ENCODE measurements at regions not wholly inside any gene's neighbourhood (a gene's known extent, or its start where the extent isn't known, plus 50 kb on each side); places are given as distances from the start of the nearest gene placed in this dataset.

- TF ChIP-seq CTCF (IDR thresholded peaks at IDR 0.05) (no peak), FOXJ3 (CRISPR knock-in tag; IDR thresholded peaks at IDR 0.05) (no peak), RXRA (IDR thresholded peaks at IDR 0.05; ENCODE audit: borderline replicate concordance, low read depth) (no peak), TCF12 (IDR thresholded peaks at IDR 0.05) (no peak), JUND (IDR thresholded peaks at IDR 0.05) (no peak), GABPA (IDR thresholded peaks at IDR 0.05; ENCODE audit: low read depth) (no peak), USF1 (IDR thresholded peaks at IDR 0.05; ENCODE audit: borderline replicate concordance, low read depth) (no peak), POLR2AphosphoS5 (IDR thresholded peaks at IDR 0.05; ENCODE audit: low read depth, low read length) (no peak), ELF1 (IDR thresholded peaks at IDR 0.05) (no peak), RFX5 (IDR thresholded peaks at IDR 0.05; ENCODE audit: low read length) (no peak), SIN3A (IDR thresholded peaks at IDR 0.05; ENCODE audit: borderline replicate concordance, low read depth, low read length) (no peak)
- TF ChIP-seq, protein P1, sequence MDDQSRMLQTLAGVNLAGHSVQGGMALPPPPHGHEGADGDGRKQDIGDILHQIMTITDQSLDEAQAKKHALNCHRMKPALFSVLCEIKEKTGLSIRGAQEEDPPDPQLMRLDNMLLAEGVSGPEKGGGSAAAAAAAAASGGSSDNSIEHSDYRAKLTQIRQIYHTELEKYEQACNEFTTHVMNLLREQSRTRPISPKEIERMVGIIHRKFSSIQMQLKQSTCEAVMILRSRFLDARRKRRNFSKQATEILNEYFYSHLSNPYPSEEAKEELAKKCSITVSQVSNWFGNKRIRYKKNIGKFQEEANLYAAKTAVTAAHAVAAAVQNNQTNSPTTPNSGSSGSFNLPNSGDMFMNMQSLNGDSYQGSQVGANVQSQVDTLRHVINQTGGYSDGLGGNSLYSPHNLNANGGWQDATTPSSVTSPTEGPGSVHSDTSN (IDR thresholded peaks at IDR 0.05): no peak
- TF ChIP-seq, protein P2, sequence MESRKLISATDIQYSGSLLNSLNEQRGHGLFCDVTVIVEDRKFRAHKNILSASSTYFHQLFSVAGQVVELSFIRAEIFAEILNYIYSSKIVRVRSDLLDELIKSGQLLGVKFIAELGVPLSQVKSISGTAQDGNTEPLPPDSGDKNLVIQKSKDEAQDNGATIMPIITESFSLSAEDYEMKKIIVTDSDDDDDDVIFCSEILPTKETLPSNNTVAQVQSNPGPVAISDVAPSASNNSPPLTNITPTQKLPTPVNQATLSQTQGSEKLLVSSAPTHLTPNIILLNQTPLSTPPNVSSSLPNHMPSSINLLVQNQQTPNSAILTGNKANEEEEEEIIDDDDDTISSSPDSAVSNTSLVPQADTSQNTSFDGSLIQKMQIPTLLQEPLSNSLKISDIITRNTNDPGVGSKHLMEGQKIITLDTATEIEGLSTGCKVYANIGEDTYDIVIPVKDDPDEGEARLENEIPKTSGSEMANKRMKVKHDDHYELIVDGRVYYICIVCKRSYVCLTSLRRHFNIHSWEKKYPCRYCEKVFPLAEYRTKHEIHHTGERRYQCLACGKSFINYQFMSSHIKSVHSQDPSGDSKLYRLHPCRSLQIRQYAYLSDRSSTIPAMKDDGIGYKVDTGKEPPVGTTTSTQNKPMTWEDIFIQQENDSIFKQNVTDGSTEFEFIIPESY (IDR thresholded peaks at IDR 0.05; ENCODE audit: borderline replicate concordance, low read depth): no peak
These were observed 123.7 kb upstream of the ANKH start for GRCh38 chr5:14995229-14995628.

All from SK-N-SH (cell line).